OCI-LY1 (cell line): ENCODE measurements at regions not wholly inside any gene's neighbourhood (a gene's known extent, or its start where the extent isn't known, plus 50 kb on each side); places are given as distances from the start of the nearest gene placed in this dataset.

Experiments
- CTCF ChIP-seq: fragments of 200-600 bp; sonication (generic), shearing (Covaris generic); IDR thresholded peaks from 2 replicates; pipeline ENCODE4 v1.5.1; 2017; ENCODE audit warnings: mild to moderate bottlenecking, antibody characterized with exemption, low read length, moderate library complexity, mixed read lengths
- EZH2 ChIP-seq: fragments of 200-600 bp; sonication (generic), shearing (Covaris generic); IDR thresholded peaks from 2 replicates; pipeline ENCODE4 v1.8.0; 2017; ENCODE audit warnings: borderline replicate concordance, mixed run types, mild to moderate bottlenecking, antibody characterized with exemption, low read length, moderate library complexity, mixed read lengths

GRCh38 chr15:92305343-92305742, 88.3 kb upstream of the ST8SIA2 start:
- no peak for TF ChIP-seq EZH2
- no peak for TF ChIP-seq CTCF
